ENCODE measurements at regions not wholly inside any gene's neighbourhood (a gene's known extent, or its start where the extent isn't known, plus 50 kb on each side); places are given as distances from the start of the nearest gene placed in this dataset.

DNA sequence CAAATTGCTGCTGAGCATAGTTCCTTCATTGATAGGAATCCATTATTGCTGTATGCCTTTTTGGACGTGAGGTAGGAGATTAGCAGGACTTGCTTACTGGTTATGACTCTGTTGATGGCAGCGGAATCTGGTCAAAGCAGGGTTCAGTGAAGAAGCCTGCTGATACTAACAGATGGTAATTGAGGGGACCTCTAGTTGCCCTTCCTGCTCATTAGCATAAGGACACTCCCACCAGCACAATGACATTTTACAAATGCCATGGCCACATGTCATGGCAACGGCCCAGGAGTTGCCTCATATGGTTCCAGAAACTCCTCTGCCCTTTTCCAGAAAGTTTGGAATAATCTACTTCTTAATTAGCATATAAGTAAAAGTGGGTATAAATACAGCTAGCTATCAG lies 417.5 kb downstream of the CDC14C start:
- intact Hi-C loops (cut with DNase I; ENCODE audit: low total_unique reads) = no loop called here
- TF ChIP-seq CTCF (IDR thresholded peaks at IDR 0.05 in 8 of 11, conservative IDR thresholded peaks at IDR 0.05 in 3 of 11) = no peak
- TF ChIP-seq POLR2A (IDR thresholded peaks at IDR 0.05) = no peak
- TF ChIP-seq POLR2AphosphoS5 (IDR thresholded peaks at IDR 0.05) = no peak
- Histone ChIP-seq H3K4me3 (no peak overlapping the region), H3K27ac (no peak overlapping the region), H3K27me3 (replicated peaks in 1 of 7) (no peaks in the 10 kb centered on the region), H3K4me1 (no peaks in the 10 kb centered on the region), H3K9me3 (peaks cover 0 to 9% (median 0%) of the 10 kb centered on the region in 8 donors), H3K36me3 (no peaks in the 10 kb centered on the region)
- DNase-seq = no peak
- 73 to 92% (median 84%) methylated on average over 3 of the region's 3 CpGs for WGBS, 5 donors

DNA sequence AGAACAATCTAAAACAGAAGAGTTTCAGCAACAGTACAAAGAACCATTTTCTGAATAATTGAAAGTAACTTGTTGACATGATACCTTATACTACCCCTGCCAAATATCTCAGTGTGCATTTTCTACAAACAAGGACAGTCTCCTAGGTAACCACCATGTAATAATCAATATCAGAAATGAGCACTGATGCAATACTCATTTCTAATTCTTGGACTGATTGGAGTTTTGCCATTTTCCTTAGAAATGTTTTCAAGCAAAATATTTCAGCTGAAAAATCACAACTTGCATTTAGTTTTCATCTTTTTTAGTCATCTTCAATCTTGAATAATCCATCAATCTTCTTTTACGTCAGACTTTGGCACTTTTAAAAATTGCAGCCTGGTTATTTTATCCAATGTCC lies 420.2 kb downstream of the CDC14C start:
- Histone ChIP-seq H3K9me3 (peaks cover 0 to 9% (median 0%) of the 10 kb centered on the region in 8 donors), H3K27me3 (replicated peaks in 1 of 7) (no peaks in the 10 kb centered on the region), H3K4me1 (no peaks in the 10 kb centered on the region), H3K27ac (no peak overlapping the region), H3K4me3 (no peak overlapping the region), H3K36me3 (no peaks in the 10 kb centered on the region)
- DNase-seq = no peak
- 88 to 94% (median 93%) methylated on average over 1 of the region's 1 CpG for WGBS, 5 donors
- intact Hi-C loops (cut with DNase I; ENCODE audit: low total_unique reads) = no loop called here
- TF ChIP-seq POLR2AphosphoS5 (IDR thresholded peaks at IDR 0.05) (no peak), POLR2A (IDR thresholded peaks at IDR 0.05) (no peak), CTCF (IDR thresholded peaks at IDR 0.05 in 8 of 11, conservative IDR thresholded peaks at IDR 0.05 in 3 of 11) (no peak)

DNA sequence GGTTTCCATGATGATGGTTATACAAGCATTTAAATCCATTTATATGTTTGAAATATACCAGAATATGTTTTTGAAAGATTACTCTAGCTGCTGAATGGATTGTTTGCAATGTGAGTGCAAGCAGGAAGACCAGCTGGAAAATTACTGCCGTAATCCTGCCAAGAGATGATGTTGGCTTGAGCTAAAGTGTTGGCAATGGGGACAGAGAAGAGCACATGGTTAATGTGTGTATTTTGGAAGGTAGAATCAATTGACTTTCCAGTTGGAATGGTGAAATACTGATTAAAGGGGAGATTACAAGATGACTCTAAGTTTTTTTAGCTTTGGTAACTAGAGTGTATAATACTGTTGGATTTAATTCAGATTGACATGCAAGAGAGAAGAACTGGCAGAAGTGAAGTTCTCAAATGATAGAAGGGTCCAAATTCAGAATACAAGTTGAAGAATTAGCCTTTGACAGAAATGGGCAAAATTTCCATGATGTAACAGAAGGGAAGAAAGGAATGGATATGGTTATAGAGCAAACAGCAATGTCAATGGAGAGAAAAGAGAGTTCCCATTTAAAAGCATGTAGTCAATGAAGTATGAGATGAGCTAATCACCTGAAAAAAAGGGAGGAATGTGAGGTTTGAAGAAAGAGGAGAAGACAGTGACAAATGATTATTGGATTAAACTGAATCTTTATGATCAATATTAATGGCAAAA lies 422.0 kb downstream of the CDC14C start:
- intact Hi-C loops (cut with DNase I; ENCODE audit: low total_unique reads) = no loop called here
- 70 to 95% (median 80%) methylated on average over 1 of the region's 1 CpG for WGBS, 5 donors
- no peak overlapping the region for H3K27ac ChIP-seq
- no peaks in the 10 kb centered on the region for H3K36me3 ChIP-seq
- peaks cover 0 to 23% (median 7%) of the 10 kb centered on the region in 8 donors for H3K9me3 ChIP-seq
- H3K27me3 ChIP-seq (replicated peaks in 1 of 7) = no peaks in the 10 kb centered on the region
- TF ChIP-seq CTCF (IDR thresholded peaks at IDR 0.05 in 8 of 11, conservative IDR thresholded peaks at IDR 0.05 in 3 of 11) (no peak), POLR2A (IDR thresholded peaks at IDR 0.05) (no peak), POLR2AphosphoS5 (IDR thresholded peaks at IDR 0.05) (no peak)
- H3K4me1 ChIP-seq = no peaks in the 10 kb centered on the region
- no peak for DNase-seq
- no peak overlapping the region for H3K4me3 ChIP-seq

DNA sequence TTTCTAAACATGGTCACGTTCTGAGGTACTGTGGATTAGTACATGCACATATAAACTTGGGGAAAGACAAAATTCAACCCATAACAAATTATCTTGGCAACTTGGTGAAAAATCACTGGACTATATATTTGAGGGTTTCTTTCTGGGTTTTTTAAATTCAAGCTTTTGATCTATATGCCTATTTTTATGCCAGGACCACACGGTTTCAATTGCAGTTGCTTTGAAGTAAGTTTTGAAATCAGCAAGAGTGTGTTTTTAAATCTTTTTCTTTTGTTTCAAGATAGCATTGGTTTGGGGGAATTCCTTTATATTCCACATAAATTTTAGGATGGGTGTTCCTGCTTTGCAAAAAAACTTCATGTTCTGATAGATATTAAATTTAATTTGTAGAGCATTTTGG lies 406.4 kb upstream of the VWC2 start:
- H3K4me3 ChIP-seq = no peak overlapping the region
- no peak overlapping the region for H3K27ac ChIP-seq
- 56 to 71% (median 66%) methylated on average over 2 of the region's 2 CpGs for WGBS, 5 donors
- no peaks in the 10 kb centered on the region for H3K27me3 ChIP-seq (replicated peaks in 1 of 7)
- peaks cover 0 to 10% (median 0%) of the 10 kb centered on the region in 8 donors for H3K9me3 ChIP-seq
- no peaks in the 10 kb centered on the region for H3K36me3 ChIP-seq
- no peak for DNase-seq
- no peaks in the 10 kb centered on the region for H3K4me1 ChIP-seq
- intact Hi-C loops (cut with DNase I; ENCODE audit: low total_unique reads) = no loop called here
- TF ChIP-seq POLR2AphosphoS5 (IDR thresholded peaks at IDR 0.05) (no peak), POLR2A (IDR thresholded peaks at IDR 0.05) (no peak), CTCF (IDR thresholded peaks at IDR 0.05 in 8 of 11, conservative IDR thresholded peaks at IDR 0.05 in 3 of 11) (no peak)

Data from spleen (tissue), 11 donors.